DMS 273 (cell line): ENCODE measurements at regions not wholly inside any gene's neighbourhood (a gene's known extent, or its start where the extent isn't known, plus 50 kb on each side); places are given as distances from the start of the nearest gene placed in this dataset.
A peak's percentile ranks its signal among the peaks of the same experiment; 100 is the strongest.

Experiments
- DNase-seq: peaks from one replicate; lab custom pipeline; 2025; ENCODE audit not compliant: unreplicated experiment; lab: John Stamatoyannopoulos, UW

DNA sequence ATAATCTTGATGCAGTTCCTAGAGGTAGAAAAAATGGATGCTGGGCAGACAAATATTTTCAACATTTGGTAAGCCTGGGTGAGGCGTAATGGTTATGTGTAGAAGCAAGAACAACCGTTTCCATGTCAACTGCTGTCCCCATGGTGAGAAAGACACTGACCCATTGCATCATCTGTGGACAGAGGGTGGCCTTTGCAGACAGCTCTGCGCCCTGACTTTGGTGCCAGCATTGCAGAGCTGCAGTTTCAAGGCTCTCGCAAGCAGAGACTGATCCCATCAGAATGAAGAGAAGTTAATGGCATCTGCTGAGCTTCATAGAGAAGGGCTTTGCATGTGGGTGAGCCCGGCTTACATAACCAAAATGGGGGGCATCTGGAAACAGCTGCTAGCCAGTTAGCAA is 179.0 kb upstream of the ADRA1B start:
- no peak for DNase-seq

- DNase-seq: no peak
Observed at GRCh38 chr5:159741829-159742322, 174.4 kb upstream of the ADRA1B start.

- no peak for DNase-seq
Observed at GRCh38 chr5:159743234-159743633, 173.0 kb upstream of the ADRA1B start.

DNA sequence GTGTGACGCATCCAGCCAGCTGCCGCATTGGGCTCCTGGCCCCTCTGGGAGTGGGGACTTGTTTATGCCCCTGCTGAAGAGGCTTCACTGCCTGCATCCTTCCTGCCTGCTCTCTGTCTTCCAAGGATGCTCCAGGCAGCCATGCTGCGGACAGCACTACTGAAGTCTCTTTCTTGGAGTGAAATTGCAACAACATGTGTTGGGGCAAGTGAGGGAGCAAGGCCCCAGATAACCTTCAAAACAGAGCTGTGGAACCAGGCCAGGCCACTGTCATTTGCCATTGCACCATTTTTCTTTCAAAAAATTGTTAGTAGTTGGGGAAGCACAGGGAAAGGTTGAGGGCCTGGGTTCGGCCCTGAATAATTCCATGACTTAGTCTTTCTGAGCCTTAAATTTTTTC is 169.6 kb upstream of the ADRA1B start:
- no peak for DNase-seq

DNA sequence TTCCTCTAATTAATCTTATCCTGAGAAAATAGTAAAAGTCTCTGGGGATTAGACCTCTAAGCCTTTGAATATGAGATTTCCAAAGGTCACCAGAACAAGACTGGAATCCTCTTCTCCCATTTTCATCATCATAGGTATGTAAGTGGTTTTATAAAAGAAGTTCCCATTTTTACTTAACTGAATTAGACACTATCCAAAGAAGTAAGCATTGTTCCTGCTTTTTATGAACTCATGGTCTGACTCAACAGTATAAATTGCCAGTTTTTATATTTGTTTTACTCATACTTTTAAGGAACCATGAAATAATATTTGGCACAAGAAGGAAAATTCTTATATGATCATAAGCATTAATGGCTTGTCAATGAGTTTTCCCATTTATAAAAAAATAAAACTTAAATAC is 167.1 kb upstream of the ADRA1B start:
- DNase-seq: no peak

DNA sequence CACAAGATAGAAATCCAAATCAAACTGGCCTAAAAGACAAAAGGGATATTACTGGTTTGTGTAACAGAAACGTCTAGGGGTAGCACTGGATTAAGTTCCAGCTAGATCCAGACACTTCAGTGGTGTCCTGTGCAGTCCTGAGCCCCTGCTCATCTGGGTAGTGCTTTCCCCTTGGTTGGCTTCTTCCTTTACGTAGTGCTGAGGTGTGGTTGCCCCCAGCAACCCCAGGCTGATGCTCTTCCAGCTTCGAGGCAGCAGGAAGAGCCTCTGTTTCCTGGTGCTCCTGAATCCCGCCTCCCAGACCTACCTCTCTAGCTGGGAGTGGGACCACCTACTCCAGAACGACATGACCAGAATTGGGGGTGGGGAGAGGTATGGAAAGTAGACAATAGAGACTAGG is 166.1 kb upstream of the ADRA1B start:
- no peak for DNase-seq

- DNase-seq: no peak
Observed at GRCh38 chr5:159751459-159751858, 164.8 kb upstream of the ADRA1B start.

GRCh38 chr5:159752622-159753275 is 163.5 kb upstream of the ADRA1B start:
- DNase-seq: no peak

- DNase-seq: no peak
Observed at GRCh38 chr5:159758189-159758588, 158.1 kb upstream of the ADRA1B start.

GRCh38 chr5:159759791-159760290 is 156.4 kb upstream of the ADRA1B start:
- DNase-seq: no peak

DNA sequence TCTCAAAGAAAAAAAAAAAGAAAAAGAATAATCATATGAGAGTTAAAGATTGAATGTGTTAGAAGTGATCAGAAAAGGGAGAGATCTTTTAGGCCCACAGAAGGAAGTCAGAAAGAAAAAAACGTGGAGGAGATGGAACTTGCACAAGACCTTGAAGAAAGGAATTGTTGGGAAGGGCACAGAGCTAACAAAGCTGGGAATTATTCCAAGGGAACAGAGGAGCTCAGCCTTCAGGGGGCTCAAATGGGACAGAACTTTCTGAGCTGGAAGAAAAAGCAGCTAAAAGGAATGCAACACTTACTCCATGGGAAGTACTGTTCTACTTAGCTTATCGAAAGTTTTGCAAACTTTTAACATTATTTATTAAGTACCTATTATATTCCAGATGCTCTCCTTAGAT is 153.4 kb upstream of the ADRA1B start:
- no peak for DNase-seq

GRCh38 chr5:159763562-159763961 is 152.7 kb upstream of the ADRA1B start:
- no peak for DNase-seq

DNA sequence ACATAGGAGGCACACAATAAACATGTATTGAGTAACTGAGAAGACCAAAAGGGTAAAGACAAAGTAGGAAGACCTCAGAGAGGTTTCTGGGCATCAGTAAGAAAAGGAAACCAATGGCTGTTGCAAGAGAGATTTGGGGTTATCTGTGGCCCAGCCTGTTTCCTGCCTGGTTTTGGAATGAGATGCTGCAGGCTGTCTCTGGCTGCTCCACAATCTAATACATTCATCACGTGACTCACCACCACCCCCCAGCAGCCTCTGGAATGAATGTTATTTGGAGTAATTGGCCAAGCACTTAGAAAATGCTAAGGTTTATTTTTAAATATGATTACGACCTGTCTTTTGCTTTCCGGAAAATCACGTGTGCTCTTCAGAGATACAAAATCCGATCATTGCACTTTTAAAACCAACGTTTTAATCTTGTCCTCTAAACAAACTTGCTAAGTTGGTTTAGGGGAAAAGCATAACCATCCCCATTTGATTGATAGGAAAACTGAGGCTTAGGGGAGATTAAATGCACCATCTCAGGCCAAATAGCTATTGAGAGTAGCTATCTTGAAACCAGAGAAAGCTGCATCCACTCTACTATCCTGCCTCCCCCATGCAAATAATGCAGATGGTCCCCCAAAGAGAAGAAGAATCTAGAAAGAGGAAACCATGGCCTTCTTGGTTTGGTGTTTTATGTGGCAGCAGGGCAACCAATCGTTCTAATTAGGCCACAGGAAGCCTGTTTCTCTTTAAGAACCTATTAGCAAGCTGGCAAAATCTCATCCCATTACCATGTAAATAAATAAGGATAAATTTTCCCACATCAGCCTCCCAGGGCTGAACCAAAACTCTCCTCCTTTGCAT is 151.8 kb upstream of the ADRA1B start:
- no peak for DNase-seq

DNA sequence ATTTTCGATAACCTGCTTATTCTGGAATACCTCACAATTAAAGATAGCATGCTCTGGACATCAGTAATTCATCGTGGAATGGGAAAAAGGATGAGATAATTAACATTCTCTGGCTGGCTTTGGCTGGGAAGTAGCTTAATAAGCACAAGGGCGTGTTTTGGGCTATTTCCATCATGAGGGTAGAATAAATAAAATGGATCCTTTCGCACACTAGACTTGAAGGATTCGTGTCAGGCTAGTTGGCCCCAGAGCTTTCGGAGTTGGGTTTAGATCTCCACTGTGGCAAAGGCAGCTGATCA is 151.2 kb upstream of the ADRA1B start:
- DNase-seq: no peak

DNA sequence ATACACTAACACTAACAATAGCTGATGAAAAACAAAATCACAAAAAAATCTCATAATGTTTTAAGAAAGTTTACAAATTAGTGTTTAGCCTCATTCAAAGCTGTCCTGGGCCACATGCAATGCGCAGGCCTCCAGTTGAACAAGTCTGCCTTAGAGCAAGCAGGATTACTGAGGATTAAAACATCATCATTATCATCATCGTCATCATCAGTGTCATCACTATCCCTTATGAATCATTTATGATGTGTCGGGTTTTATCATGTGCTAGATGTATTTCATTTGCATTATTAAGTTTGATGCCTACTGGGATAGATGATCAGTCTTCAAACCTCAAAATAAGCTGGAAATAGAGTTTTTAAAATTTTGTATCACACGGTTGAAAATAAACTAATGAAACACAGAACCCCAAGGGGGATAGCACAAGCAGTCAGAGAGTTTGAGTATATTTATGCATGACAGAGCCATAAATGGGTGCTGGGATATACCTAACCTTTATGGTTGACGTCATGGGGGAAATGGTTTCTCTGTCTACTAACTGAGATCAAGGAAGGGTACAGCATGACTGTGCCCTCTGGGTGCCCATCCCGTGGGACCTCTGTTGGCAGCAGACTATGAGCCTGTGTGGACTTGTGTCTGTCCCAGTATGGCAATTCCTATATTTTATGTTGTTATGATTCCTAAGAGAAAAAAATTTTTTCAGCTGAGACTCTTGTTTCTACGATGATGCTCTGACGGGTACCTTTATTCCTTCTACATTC is 150.3 kb upstream of the ADRA1B start:
- DNase-seq: no peak

DNA sequence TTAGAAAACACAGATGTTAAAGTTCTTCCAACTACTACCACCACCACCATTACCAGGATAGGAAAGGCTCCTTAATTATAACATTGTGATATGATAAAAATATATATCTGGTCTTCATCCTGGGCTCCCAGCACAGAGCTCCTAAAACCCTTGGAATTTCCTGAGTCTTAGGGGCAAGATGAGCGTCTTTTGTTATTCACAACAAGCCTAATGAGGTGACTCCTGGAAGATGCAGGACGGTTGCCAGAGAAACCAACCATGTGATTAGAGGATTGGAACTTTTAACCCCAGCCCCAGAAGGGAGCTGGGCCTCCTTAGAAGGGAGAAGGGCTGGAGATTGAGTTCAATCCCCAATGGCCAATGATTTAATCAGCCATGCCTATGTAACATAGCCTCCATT is 148.0 kb upstream of the ADRA1B start:
- no peak for DNase-seq

DNA sequence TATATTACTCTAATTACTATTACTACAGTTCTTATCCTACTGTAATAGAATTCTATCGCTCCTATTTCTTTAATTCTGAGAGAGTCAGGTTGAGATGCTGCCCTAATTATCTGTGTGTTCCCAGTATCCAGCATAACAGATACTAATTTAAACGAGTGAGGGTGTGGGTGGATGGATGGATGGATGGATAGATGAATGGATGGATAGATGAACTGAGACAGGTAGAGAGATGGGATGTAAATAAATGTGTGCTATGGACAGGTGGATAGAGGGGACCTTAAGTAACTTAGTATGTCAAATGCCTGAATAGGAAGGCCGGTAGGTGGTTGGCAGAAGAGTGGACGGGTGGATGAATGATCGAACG is 143.6 kb upstream of the ADRA1B start:
- no peak for DNase-seq

- DNase-seq: peak; percentile 87
Observed at GRCh38 chr5:159773062-159773924, 143.0 kb upstream of the ADRA1B start.

DNA sequence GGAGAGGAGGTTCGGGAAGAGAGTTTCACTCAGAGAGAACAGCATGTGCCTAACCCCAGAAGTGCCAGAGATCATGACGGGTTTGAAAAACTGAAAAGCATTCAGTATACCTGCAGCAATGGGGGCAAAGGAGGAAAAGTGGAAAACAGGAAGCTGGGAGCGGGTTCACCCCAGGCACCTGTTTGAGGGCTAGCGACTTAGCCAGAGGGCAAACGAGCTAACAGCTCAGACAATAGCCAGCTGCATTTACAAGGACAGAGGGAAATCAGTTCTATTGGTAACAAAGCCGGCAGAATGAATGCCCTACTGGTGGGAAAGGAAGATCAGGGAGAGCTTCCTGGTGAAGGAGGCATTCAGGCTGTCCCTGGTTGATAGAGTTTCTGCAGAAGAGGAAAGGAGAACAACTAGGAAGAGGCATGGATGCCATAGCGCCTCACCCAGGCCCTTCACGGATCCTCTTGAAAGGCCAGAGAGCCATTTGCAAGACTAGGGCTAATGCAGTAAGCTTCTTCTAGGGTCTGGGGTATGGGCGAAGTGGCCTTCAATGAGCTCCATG is 141.7 kb upstream of the ADRA1B start:
- DNase-seq: no peak

DNA sequence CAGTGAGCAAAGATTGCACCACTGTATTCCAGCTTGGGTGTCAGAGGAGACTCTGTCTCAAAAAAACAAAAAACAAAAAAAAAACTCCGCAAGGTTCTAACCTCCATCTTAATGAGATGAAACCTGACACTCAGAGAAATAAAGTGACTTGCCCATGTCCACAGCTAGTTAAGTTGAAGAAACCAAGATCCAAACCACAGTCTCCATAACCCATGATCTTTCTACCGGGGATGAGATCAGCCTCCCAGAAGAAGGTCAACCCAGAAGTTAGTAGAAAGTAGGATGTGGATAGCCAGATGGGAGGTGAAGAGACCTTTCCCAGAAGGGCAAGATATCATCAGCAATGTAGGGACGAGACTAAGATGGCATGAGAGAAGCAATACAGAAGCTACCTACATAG is 140.4 kb upstream of the ADRA1B start:
- DNase-seq: no peak
